ENCODE measurements at regions not wholly inside any gene's neighbourhood (a gene's known extent, or its start where the extent isn't known, plus 50 kb on each side); places are given as distances from the start of the nearest gene placed in this dataset.

GRCh38 chr16:64292953-64293352, 828.9 kb downstream of the CDH11 start:
- no peak overlapping the region for H2AK5ac ChIP-seq (ENCODE audit: insufficient read length, low read length)
- no peak overlapping the region for H4K8ac ChIP-seq (replicated peaks; ENCODE audit: insufficient read length, low read depth, low read length)
- Mint-ChIP-seq H3K27me3 (ENCODE audit: low read depth) (no peaks in the 10 kb centered on the region), H3K9me3 (no peaks in the 10 kb centered on the region), H3K36me3 (ENCODE audit: insufficient read depth in 1 of 3, low read depth in 3 of 3) (no peaks in the 10 kb centered on the region), H3K27ac (no peak overlapping the region), H3K4me1 (peaks cover 4 to 10% of the 10 kb centered on the region in 2 experiments; a peak in 3 of 4 replicates), H3K4me3 (no peak overlapping the region)
- WGBS (ENCODE audit: extremely low coverage, insufficient read length, low lambda C conversion rate), result no CpG with 5 or more reads among the region's 4 CpGs
- no peak overlapping the region for H2AFZ ChIP-seq (ENCODE audit: low read length)
- no peaks in the 10 kb centered on the region for H3K4me1 ChIP-seq (ENCODE audit: insufficient read depth, low read length)
- H2BK15ac ChIP-seq (ENCODE audit: low read depth, low read length), result no peak overlapping the region
- H4K20me1 ChIP-seq (ENCODE audit: control insufficient read depth, insufficient read depth, insufficient read length), result no peaks in the 10 kb centered on the region
- H2BK12ac ChIP-seq (ENCODE audit: insufficient read length, low read depth, low read length), result no peak overlapping the region
- H4K91ac ChIP-seq (ENCODE audit: insufficient read length, low read depth, low read length), result no peak overlapping the region
- H3K4me2 ChIP-seq (ENCODE audit: insufficient read depth, insufficient read length, low read length), result no peak overlapping the region
- H3K27me3 ChIP-seq (ENCODE audit: insufficient read depth, low read length), result no peaks in the 10 kb centered on the region
- no peak overlapping the region for H3K23ac ChIP-seq (ENCODE audit: insufficient read length, low read depth, low read length)
- H3K4ac ChIP-seq (ENCODE audit: low read depth, low read length), result no peak overlapping the region
- no peak overlapping the region for H2BK20ac ChIP-seq (ENCODE audit: low read depth, low read length, poor library complexity, severe bottlenecking)
- H4K5ac ChIP-seq (ENCODE audit: insufficient read length, low read depth, low read length), result no peak overlapping the region
- TF ChIP-seq CTCF (conservative IDR thresholded peaks at IDR 0.05), result no peak
- no peak overlapping the region for H3K56ac ChIP-seq (ENCODE audit: insufficient read length, low read depth, low read length)
- H3K14ac ChIP-seq (ENCODE audit: insufficient read depth, low read length), result no peak overlapping the region
- no peaks in the 10 kb centered on the region for H3K79me2 ChIP-seq (ENCODE audit: insufficient read depth, low read length)
- H3K79me1 ChIP-seq (ENCODE audit: insufficient read depth, low read depth, low read length, poor library complexity, severe bottlenecking), result no peaks in the 10 kb centered on the region
- no peak overlapping the region for H2BK120ac ChIP-seq (ENCODE audit: low read depth, low read length, poor library complexity, severe bottlenecking)
- H3K27ac ChIP-seq (ENCODE audit: insufficient read length, low read depth, low read length), result no peak overlapping the region
- H3K23me2 ChIP-seq (ENCODE audit: insufficient read length, low read depth, low read length, poor library complexity, severe bottlenecking), result no peaks in the 10 kb centered on the region
- no peak overlapping the region for H3K18ac ChIP-seq (ENCODE audit: insufficient read length, low read depth, low read length)
- DNase-seq, result no peak
- H3K9ac ChIP-seq (ENCODE audit: extremely low read depth, insufficient read length, low read length), result no peak overlapping the region
- H2BK5ac ChIP-seq (ENCODE audit: insufficient read length, low read length), result no peak overlapping the region
- H3T11ph ChIP-seq (ENCODE audit: low read length), result no peak overlapping the region
- H3K9me3 ChIP-seq (ENCODE audit: control insufficient read depth, low read depth, low read length), result no peaks in the 10 kb centered on the region

All from H9 (cell line).